ENCODE measurements at regions not wholly inside any gene's neighbourhood (a gene's known extent, or its start where the extent isn't known, plus 50 kb on each side); places are given as distances from the start of the nearest gene placed in this dataset.
"Not testable (repeated sequence)": the region's sequence is repeated elsewhere in the genome, so short reads cannot be mapped to it uniquely, and the experiment has no call there.

DNA sequence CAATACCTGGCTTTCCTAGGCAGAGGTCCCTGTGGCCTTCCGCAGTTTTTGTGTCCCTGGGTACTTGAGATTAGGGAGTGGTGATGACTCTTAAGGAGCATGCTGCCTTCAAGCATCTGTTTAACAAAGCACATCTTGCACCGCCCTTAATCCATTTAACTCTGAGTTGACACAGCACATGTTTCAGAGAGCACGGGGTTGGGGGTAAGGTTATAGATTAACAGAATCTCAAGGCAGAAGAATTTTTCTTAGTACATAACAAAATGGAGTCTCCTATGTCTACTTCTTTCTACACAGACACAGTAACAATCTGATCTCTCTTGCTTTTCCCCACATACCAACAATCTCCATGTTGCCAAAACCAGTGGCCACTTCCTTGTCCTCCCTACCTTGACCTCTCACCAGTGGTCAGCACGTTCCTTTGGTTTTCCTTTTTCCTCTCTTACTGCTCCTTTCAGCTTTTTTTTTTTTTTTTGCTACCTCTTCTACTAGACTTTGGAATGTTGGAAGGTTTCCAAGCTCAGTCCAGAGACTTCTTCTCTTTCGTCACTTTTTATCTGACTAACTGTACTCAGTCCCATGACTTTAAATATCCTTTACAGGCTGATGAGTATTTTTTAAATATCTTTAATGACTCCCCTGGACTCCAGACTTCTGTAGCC is 395.3 kb downstream of the ATP23 start:
- not testable (repeated sequence) for TF ChIP-seq FOS (IDR thresholded peaks at IDR 0.05; ENCODE audit: low read depth, low read length); RCOR1 (IDR thresholded peaks at IDR 0.05; ENCODE audit: insufficient replicate concordance, low read length); CTCF (conservative IDR thresholded peaks at IDR 0.05; ENCODE audit: low read depth, low read length); MAFK (IDR thresholded peaks at IDR 0.05; ENCODE audit: low read depth, low read length); POLR2A (IDR thresholded peaks at IDR 0.05; ENCODE audit: low read depth, low read length); MXI1 (IDR thresholded peaks at IDR 0.05; ENCODE audit: borderline replicate concordance, low read depth, low read length)
- peak; percentile 70 for TF ChIP-seq BHLHE40 (IDR thresholded peaks at IDR 0.05; ENCODE audit: low read depth, low read length)
